ENCODE measurements at regions not wholly inside any gene's neighbourhood (a gene's known extent, or its start where the extent isn't known, plus 50 kb on each side); places are given as distances from the start of the nearest gene placed in this dataset.

DNA sequence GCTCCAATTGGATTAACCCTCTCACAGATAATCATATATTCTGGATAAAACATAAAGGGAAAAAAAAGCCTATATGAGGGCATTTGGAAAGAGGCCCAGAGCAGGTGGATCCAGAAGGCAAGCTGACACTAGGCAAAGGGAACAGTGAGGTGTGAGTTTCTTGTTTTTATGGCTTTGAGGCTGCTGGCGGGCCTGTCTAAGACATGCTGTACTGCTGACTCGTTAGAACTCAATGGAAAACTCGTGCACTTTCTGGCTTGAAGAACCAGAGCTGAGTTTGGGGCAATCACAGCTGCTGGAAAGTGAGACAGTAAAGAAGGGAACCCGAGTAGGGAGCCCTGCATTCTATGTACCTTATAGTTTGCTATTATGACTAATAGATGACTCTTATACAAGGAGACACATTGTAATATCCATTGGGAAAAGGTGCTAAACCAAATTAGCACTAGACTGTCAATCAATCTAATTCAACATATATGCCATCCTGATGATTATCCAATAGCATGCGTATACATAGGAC lies 637.1 kb downstream of the GATA3 start:
- TF ChIP-seq, protein P1, sequence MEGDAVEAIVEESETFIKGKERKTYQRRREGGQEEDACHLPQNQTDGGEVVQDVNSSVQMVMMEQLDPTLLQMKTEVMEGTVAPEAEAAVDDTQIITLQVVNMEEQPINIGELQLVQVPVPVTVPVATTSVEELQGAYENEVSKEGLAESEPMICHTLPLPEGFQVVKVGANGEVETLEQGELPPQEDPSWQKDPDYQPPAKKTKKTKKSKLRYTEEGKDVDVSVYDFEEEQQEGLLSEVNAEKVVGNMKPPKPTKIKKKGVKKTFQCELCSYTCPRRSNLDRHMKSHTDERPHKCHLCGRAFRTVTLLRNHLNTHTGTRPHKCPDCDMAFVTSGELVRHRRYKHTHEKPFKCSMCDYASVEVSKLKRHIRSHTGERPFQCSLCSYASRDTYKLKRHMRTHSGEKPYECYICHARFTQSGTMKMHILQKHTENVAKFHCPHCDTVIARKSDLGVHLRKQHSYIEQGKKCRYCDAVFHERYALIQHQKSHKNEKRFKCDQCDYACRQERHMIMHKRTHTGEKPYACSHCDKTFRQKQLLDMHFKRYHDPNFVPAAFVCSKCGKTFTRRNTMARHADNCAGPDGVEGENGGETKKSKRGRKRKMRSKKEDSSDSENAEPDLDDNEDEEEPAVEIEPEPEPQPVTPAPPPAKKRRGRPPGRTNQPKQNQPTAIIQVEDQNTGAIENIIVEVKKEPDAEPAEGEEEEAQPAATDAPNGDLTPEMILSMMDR (IDR thresholded peaks at IDR 0.05) = no peak
- TF ChIP-seq POLR2A (IDR thresholded peaks at IDR 0.05) = no peak
